Sciatic nerve (tissue), 2 donors: ENCODE measurements at regions not wholly inside any gene's neighbourhood (a gene's known extent, or its start where the extent isn't known, plus 50 kb on each side); places are given as distances from the start of the nearest gene placed in this dataset.

Source experiments
- ATAC-seq: fragments of 200-7000 bp; cut with Tn5 transposase; one replicate; pipeline ENCODE4 v1.9.1; 2020; ENCODE audit warnings: mild to moderate bottlenecking, moderate library complexity
- DNase-seq: peaks from one replicate; pipeline ENCODE4 v3.0.0-alpha.2; 2020; ENCODE audit warnings: low spot score
- intact Hi-C: fragments of 100-400 bp; cut with DNase I; formaldehyde crosslinking; loops from one replicate; pipeline ENCODE4 v1.14.2; 2022
- donor health status: DM: no; HTN: no; CAD: no.
- donor health status: DM: no; HTN: no; CAD: no.

GRCh38 chr16:49051576-49051975 is 230.1 kb downstream of the CBLN1 start:
- ATAC-seq: no peak
- intact Hi-C loops: no loop called here
- DNase-seq: no peak

DNA sequence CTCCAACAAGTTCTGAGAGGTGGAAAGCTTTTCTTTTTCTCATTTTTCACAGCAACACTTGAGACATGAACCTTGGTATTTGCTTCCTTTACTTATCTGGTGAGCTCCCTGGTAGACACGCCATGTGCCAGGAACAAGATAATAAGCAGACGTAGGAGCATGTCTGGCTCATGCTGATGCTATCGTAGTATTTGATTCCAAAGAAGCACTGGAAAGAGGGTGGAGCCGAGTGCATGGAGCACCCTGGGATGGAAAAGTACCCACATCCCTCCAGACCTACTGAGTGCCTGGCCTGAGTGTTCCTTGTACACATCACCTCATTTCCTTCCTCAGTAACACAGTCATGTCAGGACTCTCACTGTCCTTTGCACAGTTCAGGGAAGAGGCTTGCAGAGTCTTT is 231.0 kb downstream of the CBLN1 start:
- intact Hi-C loops: no loop called here
- ATAC-seq (no peak), DNase-seq (no peak)

DNA sequence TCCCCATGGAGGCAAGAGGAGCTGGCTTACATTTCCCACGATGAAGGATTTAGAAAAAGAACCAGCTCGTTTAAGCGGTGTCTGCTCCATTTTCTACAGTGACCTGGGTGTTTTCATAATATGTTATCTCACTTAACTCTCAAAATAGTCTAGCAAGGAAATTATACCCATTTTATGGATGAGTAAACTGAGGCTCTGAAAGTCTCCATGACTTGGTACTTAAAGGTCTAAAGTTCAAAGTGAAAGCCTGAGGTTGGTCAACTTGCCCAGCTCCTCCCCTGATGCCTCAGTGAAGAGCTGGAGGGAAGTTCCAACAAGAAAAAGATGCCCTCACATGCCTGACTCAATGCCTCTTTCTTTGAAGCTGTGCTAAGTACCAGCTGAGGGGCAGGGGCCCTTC is 232.0 kb downstream of the CBLN1 start:
- no peak for ATAC-seq
- no peak for DNase-seq
- intact Hi-C loops: no loop called here

DNA sequence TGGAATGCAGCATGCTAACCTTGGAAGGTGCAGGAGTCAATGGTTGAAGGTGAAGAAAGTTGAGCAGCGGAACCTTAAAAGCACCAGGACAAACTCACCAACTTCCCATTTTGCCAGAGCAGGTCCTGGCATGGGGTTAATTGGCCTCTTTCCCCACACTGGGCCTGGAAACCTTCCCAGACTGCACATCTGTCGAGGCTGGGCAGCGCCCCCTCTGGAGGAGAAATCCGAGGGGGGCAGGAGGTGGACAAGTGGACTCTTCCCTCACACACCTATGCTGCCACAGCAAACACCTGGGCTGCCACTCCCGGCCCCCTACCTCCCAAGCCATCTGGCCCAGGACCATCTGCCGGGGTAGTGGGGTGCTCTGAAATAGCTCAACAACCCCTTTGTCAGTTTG is 232.4 kb downstream of the CBLN1 start:
- intact Hi-C loops: no loop called here
- no peak for ATAC-seq
- no peak for DNase-seq

GRCh38 chr16:49048557-49048956 is 233.1 kb downstream of the CBLN1 start:
- intact Hi-C loops: no loop called here
- DNase-seq (no peak), ATAC-seq (no peak)

- no peak for ATAC-seq
- intact Hi-C loops: no loop called here
These were observed 245.5 kb downstream of the CBLN1 start for GRCh38 chr16:49036126-49036525.

DNA sequence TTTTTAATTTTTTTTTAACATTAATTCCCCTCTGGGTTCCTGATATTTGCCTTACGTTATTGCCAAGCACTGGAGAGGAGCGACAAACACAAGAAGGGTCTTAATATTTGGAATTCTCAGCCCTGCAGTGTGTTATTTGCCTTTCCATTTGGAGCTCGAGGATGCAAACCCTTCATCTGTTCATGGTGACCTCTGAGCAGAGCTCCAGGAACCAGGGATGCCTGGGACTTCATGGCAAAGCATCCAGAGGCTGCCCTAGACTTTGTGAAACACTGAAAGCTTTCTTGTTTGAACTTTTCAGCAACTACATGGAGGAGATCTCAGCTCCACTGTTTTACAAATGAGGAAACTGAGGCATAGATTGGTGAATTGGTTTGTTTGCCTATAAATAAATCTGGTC is 254.2 kb downstream of the CBLN1 start:
- no peak for ATAC-seq
- no peak for DNase-seq
- intact Hi-C loops: no loop called here

More at GRCh38 chr16:49036126-49036525, 245.5 kb downstream of the CBLN1 start:
- no peak for DNase-seq

- no peak for ATAC-seq
- intact Hi-C loops: no loop called here
- no peak for DNase-seq
These were observed 255.0 kb downstream of the CBLN1 start for GRCh38 chr16:49026566-49027181.

GRCh38 chr16:49024896-49025295 is 256.7 kb downstream of the CBLN1 start:
- ATAC-seq: no peak
- intact Hi-C loops: no loop called here

DNA sequence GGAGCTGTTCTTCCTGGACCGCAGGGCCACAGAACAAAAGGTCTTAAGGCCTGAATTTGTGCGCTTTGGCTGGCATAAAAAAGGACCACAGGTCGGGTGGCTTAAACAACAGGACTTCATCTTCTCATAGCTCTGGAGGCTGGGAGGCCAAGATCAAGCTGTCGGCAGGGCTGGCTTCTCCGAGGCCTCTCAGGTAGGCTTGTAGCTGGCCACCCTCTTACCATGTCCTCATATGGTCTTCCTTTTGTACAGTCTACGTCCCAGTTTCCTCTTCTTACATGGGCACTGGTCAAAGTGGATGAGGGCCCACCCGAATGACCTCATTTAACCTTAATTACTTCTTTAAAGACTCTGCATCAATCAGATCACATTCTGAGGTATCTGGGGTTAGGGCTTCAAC is 257.6 kb downstream of the CBLN1 start:
- DNase-seq: no peak
- ATAC-seq: no peak
- intact Hi-C loops: no loop called here

More at GRCh38 chr16:49024896-49025295, 256.7 kb downstream of the CBLN1 start:
- no peak for DNase-seq

DNA sequence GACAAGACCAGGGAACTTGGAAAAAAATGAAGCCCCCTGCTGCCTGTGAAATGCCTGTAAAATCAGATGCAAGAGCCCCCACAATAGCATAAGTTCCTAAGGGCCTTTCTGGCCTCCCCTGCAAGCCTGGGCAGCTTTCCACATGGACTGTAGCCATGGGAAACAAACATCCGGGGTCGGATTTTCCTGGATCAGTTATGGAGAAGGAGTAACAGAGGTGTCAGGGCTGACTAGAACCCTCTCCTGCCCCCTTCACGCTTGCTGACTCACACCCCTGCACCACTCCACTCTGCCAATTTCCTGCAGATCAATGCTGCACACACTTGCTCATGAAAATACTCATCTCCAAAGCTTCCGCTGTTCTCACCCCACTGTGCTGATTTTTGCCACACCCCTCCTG is 258.6 kb downstream of the CBLN1 start:
- intact Hi-C loops: no loop called here
- no peak for DNase-seq
- no peak for ATAC-seq

- no peak for ATAC-seq
- DNase-seq: no peak
- intact Hi-C loops: no loop called here
These were observed 259.2 kb downstream of the CBLN1 start for GRCh38 chr16:49022351-49022963.

DNA sequence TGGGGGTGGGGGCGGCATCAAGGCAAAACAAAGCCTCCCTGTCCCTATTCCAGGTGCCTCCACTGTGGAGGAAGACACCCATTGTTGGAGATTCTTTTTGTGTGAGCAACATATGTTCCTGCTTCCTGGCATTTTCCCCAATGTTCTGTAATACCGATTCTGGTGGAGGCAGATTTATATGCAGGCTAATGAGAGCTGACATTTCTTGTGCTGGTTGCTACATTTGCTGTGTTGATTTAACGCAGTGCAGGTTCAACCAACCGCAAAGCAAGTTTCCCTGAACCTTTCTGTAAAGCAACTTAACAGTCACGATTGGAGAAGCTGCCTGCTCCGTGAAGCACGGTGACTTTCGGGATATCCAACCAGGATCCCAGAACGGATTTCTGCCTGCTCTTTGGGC is 260.5 kb downstream of the CBLN1 start:
- no peak for DNase-seq
- intact Hi-C loops: no loop called here

GRCh38 chr16:49020436-49020835 is 261.2 kb downstream of the CBLN1 start:
- no peak for DNase-seq
- no peak for ATAC-seq
- intact Hi-C loops: no loop called here

More for the DNA sequence above, 260.5 kb downstream of the CBLN1 start:
- ATAC-seq: no peak

DNA sequence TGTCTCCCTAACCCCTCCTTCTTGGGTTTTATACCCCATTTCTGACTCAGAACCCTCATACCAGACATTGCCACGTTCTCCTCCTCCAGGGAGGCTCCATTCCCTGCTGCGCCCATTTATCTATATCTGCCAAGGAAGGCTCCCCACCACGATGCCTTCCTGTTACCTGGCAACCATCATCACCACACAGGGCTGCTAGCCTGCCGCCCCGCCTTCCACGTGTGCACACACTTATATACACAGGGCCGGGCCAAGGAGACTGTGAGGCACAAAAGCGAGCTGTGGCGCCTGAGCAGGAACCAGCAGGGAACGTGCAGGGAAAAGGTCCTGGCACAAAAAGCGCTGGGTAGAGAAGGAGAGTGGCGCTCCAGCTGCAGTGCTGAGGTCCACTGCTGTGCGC is 261.8 kb downstream of the CBLN1 start:
- no peak for ATAC-seq
- intact Hi-C loops: no loop called here
- DNase-seq: no peak

- no peak for DNase-seq
- no peak for ATAC-seq
These were observed 262.5 kb downstream of the CBLN1 start for GRCh38 chr16:49019081-49019633.

DNA sequence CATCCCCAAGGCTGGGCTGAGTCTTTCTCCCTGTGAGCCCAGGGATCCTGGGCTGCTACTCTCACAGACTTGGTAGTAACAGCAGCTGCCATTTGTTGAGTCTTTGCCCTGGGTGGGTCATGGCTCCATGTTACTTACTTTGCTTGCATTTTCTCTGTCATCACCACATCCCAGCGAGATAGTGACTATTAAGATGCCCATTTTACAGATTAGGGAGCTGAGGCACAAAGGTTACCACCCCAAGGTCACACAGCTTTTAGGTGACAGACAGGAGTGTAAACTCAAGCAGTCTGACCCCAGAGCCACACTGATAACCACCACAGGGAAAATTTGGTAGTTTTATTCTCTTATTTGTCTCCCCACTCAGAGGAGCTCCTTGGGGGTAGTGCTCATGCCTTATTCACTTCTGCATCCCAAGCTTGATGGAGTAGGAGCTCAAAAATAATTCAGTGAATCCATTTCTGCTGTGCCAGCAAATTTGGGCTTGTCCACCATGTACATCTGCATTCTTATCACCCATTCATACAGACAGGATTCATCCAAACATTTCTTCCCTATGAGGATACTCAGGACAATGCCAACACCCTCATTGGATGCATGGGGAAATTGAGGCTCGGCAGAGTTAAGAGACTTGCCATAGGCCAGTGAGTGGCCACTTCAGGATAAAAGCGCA is 263.2 kb downstream of the CBLN1 start:
- no peak for DNase-seq
- ATAC-seq: no peak
- intact Hi-C loops: no loop called here

More at GRCh38 chr16:49019081-49019633, 262.5 kb downstream of the CBLN1 start:
- intact Hi-C loops: no loop called here

DNA sequence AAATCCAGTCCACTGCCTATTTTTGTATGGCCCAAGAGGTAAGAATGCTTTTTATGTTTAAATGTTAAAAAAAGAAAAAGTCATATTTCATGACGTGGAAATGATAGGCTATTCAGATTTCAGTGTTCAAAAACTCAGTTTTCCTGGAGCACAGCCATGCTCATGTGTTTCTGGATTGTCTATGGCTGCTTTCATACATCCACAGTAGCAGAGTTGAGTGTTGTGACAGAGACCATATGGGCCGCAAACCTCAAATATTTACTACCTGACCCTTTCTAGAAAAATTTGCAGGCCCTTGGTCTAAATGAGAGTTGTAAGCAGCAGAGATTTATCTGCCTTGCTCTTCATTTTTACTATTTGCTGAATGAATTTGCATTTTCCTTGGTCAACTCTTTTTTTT is 264.1 kb downstream of the CBLN1 start:
- intact Hi-C loops: no loop called here
- ATAC-seq: no peak
- no peak for DNase-seq

DNA sequence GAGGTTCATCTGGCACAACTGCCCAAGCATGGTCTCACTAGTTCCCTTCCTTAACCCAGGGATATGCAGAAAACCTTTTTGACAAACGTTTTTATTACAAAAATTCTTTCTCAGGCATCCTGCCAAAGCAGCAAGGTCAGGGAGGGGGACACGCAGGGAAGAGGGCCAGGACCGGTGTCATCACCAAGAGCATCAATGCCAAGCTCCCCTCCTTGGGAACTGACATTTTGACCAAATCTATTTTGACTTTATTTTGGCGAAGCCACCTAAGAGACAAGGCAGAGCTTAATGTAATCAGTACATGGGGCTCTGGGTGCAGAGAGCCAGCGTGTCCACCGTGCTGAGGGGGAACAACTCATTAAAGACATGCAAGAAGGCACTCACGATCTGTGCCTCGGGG is 265.2 kb downstream of the CBLN1 start:
- intact Hi-C loops: no loop called here
- no peak for DNase-seq

DNA sequence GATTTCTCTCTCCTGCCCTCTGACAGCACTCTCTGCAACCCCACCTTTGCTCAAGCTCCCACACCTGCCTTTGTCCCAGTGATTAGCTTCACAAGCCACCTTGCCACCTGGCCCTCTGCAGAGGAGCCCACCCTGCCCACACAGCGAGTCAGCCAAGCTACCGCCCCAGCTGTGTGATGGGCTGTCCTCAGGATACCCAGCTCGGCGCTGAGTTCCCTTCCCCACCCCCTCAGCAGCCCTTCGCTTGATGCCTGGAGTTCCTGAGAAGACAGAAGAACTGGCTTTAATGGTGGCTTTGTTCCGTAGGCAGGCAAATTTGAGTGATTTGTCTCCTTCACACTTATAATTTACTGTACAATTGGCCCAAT is 266.4 kb downstream of the CBLN1 start:
- intact Hi-C loops: no loop called here
- DNase-seq (no peak), ATAC-seq (no peak)

More for the DNA sequence above, 265.2 kb downstream of the CBLN1 start:
- ATAC-seq: no peak
